ENCODE measurements at regions not wholly inside any gene's neighbourhood (a gene's known extent, or its start where the extent isn't known, plus 50 kb on each side); places are given as distances from the start of the nearest gene placed in this dataset.

GRCh38 chr7:137164251-137164650 lies 179.3 kb downstream of the PTN start:
- TF ChIP-seq CTCF (IDR thresholded peaks at IDR 0.05; ENCODE audit: low read depth, low read length, missing input control) (no peak), TAF1 (conservative IDR thresholded peaks at IDR 0.05) (no peak)

All from liver (tissue), 3 donors.